ENCODE measurements at regions not wholly inside any gene's neighbourhood (a gene's known extent, or its start where the extent isn't known, plus 50 kb on each side); places are given as distances from the start of the nearest gene placed in this dataset.

DNA sequence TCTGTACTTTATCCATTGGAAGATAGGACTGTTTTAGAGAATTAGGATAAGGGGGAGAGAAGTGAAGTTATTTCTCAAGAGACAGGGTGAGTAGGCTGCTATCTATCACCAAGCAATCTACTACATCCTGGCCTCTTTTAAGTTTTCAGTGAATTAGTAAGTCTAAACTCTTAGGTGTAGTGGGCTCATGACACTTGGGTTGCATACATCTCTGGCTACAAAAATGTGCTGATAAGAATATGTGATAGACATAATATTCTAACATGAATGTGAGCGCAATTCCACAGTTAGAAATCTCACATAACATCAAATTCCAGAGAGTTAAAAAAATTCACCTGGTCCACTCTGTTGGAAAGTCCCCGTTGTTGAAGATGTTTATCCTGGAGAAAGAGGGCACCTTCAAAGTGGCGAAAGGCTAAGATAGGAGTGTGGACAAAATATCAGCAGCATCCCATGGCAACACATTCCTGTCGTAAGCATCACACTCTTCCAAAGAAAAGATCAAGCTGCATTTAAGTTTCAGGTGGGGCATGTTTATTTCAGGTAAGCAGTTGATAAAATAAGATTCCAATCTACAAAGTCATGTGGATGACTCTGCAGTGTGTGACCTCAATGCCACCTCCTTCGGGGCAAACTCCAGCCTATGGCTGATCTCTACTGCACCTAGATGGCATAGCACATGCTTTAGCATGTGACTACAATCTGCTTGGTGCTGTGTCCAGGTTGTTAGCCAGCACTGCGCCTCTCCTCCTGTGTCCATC, 111.7 kb upstream of the NEDD9 start:
- no peak overlapping the region for H3K4me2 ChIP-seq (ENCODE audit: insufficient read depth, low read length)
- H3K9me3 ChIP-seq (ENCODE audit: low read depth, low read length), result no peaks in the 10 kb centered on the region
- no peak for DNase-seq (ENCODE audit: insufficient read length, low spot score, missing footprints)
- H4K20me1 ChIP-seq (ENCODE audit: insufficient read depth, low read length), result no peaks in the 10 kb centered on the region
- H3K4me1 ChIP-seq (ENCODE audit: insufficient read depth, low read length), result no peaks in the 10 kb centered on the region
- no peaks in the 10 kb centered on the region for H3K79me2 ChIP-seq (ENCODE audit: insufficient read depth, low read length)
- no peaks in the 10 kb centered on the region for H3K27me3 ChIP-seq (ENCODE audit: insufficient read depth, low read length)
- no peak overlapping the region for H3K27ac ChIP-seq (ENCODE audit: low read depth, low read length)
- H3K4me3 ChIP-seq (ENCODE audit: insufficient read depth, low read length), result no peak overlapping the region
- H3K36me3 ChIP-seq (ENCODE audit: insufficient read depth, low read length), result no peaks in the 10 kb centered on the region
- H2AFZ ChIP-seq (ENCODE audit: low read length), result no peak overlapping the region
- TF ChIP-seq, protein P1, sequence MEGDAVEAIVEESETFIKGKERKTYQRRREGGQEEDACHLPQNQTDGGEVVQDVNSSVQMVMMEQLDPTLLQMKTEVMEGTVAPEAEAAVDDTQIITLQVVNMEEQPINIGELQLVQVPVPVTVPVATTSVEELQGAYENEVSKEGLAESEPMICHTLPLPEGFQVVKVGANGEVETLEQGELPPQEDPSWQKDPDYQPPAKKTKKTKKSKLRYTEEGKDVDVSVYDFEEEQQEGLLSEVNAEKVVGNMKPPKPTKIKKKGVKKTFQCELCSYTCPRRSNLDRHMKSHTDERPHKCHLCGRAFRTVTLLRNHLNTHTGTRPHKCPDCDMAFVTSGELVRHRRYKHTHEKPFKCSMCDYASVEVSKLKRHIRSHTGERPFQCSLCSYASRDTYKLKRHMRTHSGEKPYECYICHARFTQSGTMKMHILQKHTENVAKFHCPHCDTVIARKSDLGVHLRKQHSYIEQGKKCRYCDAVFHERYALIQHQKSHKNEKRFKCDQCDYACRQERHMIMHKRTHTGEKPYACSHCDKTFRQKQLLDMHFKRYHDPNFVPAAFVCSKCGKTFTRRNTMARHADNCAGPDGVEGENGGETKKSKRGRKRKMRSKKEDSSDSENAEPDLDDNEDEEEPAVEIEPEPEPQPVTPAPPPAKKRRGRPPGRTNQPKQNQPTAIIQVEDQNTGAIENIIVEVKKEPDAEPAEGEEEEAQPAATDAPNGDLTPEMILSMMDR (IDR thresholded peaks at IDR 0.05; ENCODE audit: extremely low read depth, low read depth, low read length), result no peak

- TF ChIP-seq, protein P1 (IDR thresholded peaks at IDR 0.05; ENCODE audit: extremely low read depth, low read depth, low read length), result no peak
- H3K4me3 ChIP-seq (ENCODE audit: insufficient read depth, low read length), result no peak overlapping the region
- no peaks in the 10 kb centered on the region for H4K20me1 ChIP-seq (ENCODE audit: insufficient read depth, low read length)
- H2AFZ ChIP-seq (ENCODE audit: low read length), result no peak overlapping the region
- H3K4me1 ChIP-seq (ENCODE audit: insufficient read depth, low read length), result no peaks in the 10 kb centered on the region
- no peak overlapping the region for H3K27ac ChIP-seq (ENCODE audit: low read depth, low read length)
- no peaks in the 10 kb centered on the region for H3K9me3 ChIP-seq (ENCODE audit: low read depth, low read length)
- H3K27me3 ChIP-seq (ENCODE audit: insufficient read depth, low read length), result no peaks in the 10 kb centered on the region
- DNase-seq (ENCODE audit: insufficient read length, low spot score, missing footprints), result no peak
- no peaks in the 10 kb centered on the region for H3K79me2 ChIP-seq (ENCODE audit: insufficient read depth, low read length)
- H3K4me2 ChIP-seq (ENCODE audit: insufficient read depth, low read length), result no peak overlapping the region
- H3K36me3 ChIP-seq (ENCODE audit: insufficient read depth, low read length), result no peaks in the 10 kb centered on the region
Measured at GRCh38 chr6:11341867-11342266, 109.4 kb upstream of the NEDD9 start.

DNA sequence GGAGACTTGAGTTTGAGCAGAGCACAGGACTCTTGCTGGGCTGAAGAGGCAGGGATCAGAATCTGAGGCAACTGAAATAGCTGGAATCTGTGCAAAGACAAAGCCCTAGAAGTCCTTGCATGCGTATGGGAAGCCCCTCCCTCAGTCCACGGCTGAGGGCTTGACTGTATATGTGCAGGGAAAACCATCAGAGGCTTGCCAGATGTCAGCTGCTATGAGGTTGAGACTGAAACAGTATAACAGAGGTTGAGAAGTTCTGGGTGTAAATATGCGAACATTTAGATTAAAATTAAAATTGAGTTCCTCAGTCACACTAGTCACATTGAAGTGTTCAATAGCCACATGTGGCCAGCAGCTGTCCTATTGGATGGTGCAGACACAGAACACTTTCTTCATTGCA, 108.8 kb upstream of the NEDD9 start:
- no peaks in the 10 kb centered on the region for H3K79me2 ChIP-seq (ENCODE audit: insufficient read depth, low read length)
- H3K27me3 ChIP-seq (ENCODE audit: insufficient read depth, low read length), result no peaks in the 10 kb centered on the region
- no peak overlapping the region for H3K4me3 ChIP-seq (ENCODE audit: insufficient read depth, low read length)
- H3K36me3 ChIP-seq (ENCODE audit: insufficient read depth, low read length), result no peaks in the 10 kb centered on the region
- no peaks in the 10 kb centered on the region for H3K9me3 ChIP-seq (ENCODE audit: low read depth, low read length)
- no peak overlapping the region for H3K4me2 ChIP-seq (ENCODE audit: insufficient read depth, low read length)
- no peak overlapping the region for H3K27ac ChIP-seq (ENCODE audit: low read depth, low read length)
- no peak for DNase-seq (ENCODE audit: insufficient read length, low spot score, missing footprints)
- H3K4me1 ChIP-seq (ENCODE audit: insufficient read depth, low read length), result no peaks in the 10 kb centered on the region
- no peaks in the 10 kb centered on the region for H4K20me1 ChIP-seq (ENCODE audit: insufficient read depth, low read length)
- no peak overlapping the region for H2AFZ ChIP-seq (ENCODE audit: low read length)
- TF ChIP-seq, protein P1 (IDR thresholded peaks at IDR 0.05; ENCODE audit: extremely low read depth, low read depth, low read length), result no peak

DNA sequence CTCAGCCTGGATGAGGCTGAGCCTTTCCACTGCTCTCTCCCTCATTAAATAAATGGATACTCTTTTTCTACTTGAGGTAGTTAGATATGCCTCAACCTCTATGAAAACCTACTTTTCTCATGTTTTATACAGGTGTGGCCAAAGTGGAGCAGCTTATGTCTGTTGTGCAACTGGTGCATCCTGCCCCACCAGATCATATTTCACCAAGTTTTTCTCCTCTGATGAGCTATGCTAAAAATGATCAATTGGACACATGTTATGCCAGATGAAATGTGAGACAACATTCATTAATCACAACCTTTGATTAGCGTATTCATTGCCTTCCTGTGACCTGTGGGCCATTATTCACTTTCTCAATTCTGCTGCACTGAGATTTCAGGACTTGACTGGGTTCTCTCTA, 106.9 kb upstream of the NEDD9 start:
- Histone ChIP-seq H3K27ac (ENCODE audit: low read depth, low read length) (no peak overlapping the region), H4K20me1 (ENCODE audit: insufficient read depth, low read length) (no peaks in the 10 kb centered on the region), H3K79me2 (ENCODE audit: insufficient read depth, low read length) (no peaks in the 10 kb centered on the region), H3K4me3 (ENCODE audit: insufficient read depth, low read length) (no peak overlapping the region), H3K36me3 (ENCODE audit: insufficient read depth, low read length) (no peaks in the 10 kb centered on the region), H2AFZ (ENCODE audit: low read length) (no peak overlapping the region), H3K27me3 (ENCODE audit: insufficient read depth, low read length) (no peaks in the 10 kb centered on the region), H3K4me1 (ENCODE audit: insufficient read depth, low read length) (no peaks in the 10 kb centered on the region), H3K9me3 (ENCODE audit: low read depth, low read length) (no peaks in the 10 kb centered on the region), H3K4me2 (ENCODE audit: insufficient read depth, low read length) (no peak overlapping the region)
- DNase-seq (ENCODE audit: insufficient read length, low spot score, missing footprints), result no peak
- TF ChIP-seq, protein P1 (IDR thresholded peaks at IDR 0.05; ENCODE audit: extremely low read depth, low read depth, low read length), result no peak
